ENCODE measurements at regions not wholly inside any gene's neighbourhood (a gene's known extent, or its start where the extent isn't known, plus 50 kb on each side); places are given as distances from the start of the nearest gene placed in this dataset.

DNA sequence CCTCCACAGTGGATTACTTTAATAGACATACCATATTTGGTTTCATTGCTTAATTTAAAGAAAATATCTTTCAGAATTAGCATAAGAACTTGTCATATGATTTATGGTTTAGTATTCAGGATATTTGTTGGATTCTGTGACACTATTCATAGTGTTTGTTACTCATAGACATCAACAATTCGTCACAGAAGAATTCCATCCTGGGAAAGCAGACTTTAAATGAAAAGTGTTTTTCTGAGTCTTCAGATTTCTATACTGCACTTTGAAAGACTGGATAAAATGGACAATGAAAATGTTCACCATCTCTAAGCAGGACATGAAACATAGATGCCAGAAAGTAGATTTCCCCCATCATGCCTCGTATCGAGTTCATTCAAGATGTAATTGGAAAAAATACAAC, 435.6 kb upstream of the ONECUT1 start:
- TF ChIP-seq, protein P1, sequence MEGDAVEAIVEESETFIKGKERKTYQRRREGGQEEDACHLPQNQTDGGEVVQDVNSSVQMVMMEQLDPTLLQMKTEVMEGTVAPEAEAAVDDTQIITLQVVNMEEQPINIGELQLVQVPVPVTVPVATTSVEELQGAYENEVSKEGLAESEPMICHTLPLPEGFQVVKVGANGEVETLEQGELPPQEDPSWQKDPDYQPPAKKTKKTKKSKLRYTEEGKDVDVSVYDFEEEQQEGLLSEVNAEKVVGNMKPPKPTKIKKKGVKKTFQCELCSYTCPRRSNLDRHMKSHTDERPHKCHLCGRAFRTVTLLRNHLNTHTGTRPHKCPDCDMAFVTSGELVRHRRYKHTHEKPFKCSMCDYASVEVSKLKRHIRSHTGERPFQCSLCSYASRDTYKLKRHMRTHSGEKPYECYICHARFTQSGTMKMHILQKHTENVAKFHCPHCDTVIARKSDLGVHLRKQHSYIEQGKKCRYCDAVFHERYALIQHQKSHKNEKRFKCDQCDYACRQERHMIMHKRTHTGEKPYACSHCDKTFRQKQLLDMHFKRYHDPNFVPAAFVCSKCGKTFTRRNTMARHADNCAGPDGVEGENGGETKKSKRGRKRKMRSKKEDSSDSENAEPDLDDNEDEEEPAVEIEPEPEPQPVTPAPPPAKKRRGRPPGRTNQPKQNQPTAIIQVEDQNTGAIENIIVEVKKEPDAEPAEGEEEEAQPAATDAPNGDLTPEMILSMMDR (IDR thresholded peaks at IDR 0.05) = no peak
- no peak for TF ChIP-seq TCF7L2 (IDR thresholded peaks at IDR 0.05; ENCODE audit: low read depth, low read length)
- TF ChIP-seq POLR2AphosphoS5 (IDR thresholded peaks at IDR 0.05; ENCODE audit: low read depth, low read length) = no peak
